GM20431 (cell line): ENCODE measurements at regions not wholly inside any gene's neighbourhood (a gene's known extent, or its start where the extent isn't known, plus 50 kb on each side); places are given as distances from the start of the nearest gene placed in this dataset.

ENCODE experiments used
- in situ Hi-C: fragments of 300-500 bp; cut with MseI, MboI; formaldehyde crosslinking; loops from one replicate; pipeline ENCODE4 v1.15.0; 2020; ENCODE audit warnings: low sequenced_read_pairs; ENCODE audit not compliant: unreplicated experiment

GRCh38 chr9:3058409-3058808 is 214.5 kb upstream of the PUM3 start:
- in situ Hi-C loops, result no loop called here

- in situ Hi-C loops, result no loop called here
Measured at GRCh38 chr9:3054017-3054586, 210.2 kb upstream of the PUM3 start.

- in situ Hi-C loops, result no loop called here
Measured at GRCh38 chr9:3049636-3050035, 205.7 kb upstream of the PUM3 start.

GRCh38 chr9:3047912-3048311 is 204.0 kb upstream of the PUM3 start:
- in situ Hi-C loops, result no loop called here

GRCh38 chr9:3045153-3045552 is 201.3 kb upstream of the PUM3 start:
- in situ Hi-C loops, result no loop called here

- in situ Hi-C loops, result no loop called here
Measured at GRCh38 chr9:3043369-3043768, 199.5 kb upstream of the PUM3 start.

GRCh38 chr9:3040761-3041160 is 196.9 kb upstream of the PUM3 start:
- in situ Hi-C loops, result no loop called here

GRCh38 chr9:3036333-3036700 is 192.4 kb upstream of the PUM3 start:
- in situ Hi-C loops, result no loop called here

- in situ Hi-C loops, result no loop called here
Measured at GRCh38 chr9:3035579-3036332, 191.9 kb upstream of the PUM3 start.

GRCh38 chr9:3032898-3033297 is 189.0 kb upstream of the PUM3 start:
- in situ Hi-C loops, result no loop called here

- in situ Hi-C loops, result no loop called here
Measured at GRCh38 chr9:3028535-3028934, 184.6 kb upstream of the PUM3 start.

- in situ Hi-C loops, result no loop called here
Measured at GRCh38 chr9:3027210-3027609, 183.3 kb upstream of the PUM3 start.

- in situ Hi-C loops, result no loop called here
Measured at GRCh38 chr9:3023449-3023848, 179.6 kb upstream of the PUM3 start.

- in situ Hi-C loops, result no loop called here
Measured at GRCh38 chr9:3018691-3019230, 174.9 kb upstream of the PUM3 start.

- in situ Hi-C loops, result no loop called here
Measured at GRCh38 chr9:3018071-3018470, 174.2 kb upstream of the PUM3 start.

- in situ Hi-C loops, result no loop called here
Measured at GRCh38 chr9:3014178-3014577, 170.3 kb upstream of the PUM3 start.

GRCh38 chr9:3012842-3013241 is 168.9 kb upstream of the PUM3 start:
- in situ Hi-C loops, result no loop called here

GRCh38 chr9:3012245-3012644 is 168.3 kb upstream of the PUM3 start:
- in situ Hi-C loops, result no loop called here

GRCh38 chr9:3008091-3008490 is 164.2 kb upstream of the PUM3 start:
- in situ Hi-C loops, result no loop called here

- in situ Hi-C loops, result no loop called here
Measured at GRCh38 chr9:3007326-3007725, 163.4 kb upstream of the PUM3 start.

- in situ Hi-C loops, result no loop called here
Measured at GRCh38 chr9:3006851-3007250, 163.0 kb upstream of the PUM3 start.

- in situ Hi-C loops, result no loop called here
Measured at GRCh38 chr9:3004572-3004971, 160.7 kb upstream of the PUM3 start.
